ENCODE measurements at regions not wholly inside any gene's neighbourhood (a gene's known extent, or its start where the extent isn't known, plus 50 kb on each side); places are given as distances from the start of the nearest gene placed in this dataset.
"Not testable (repeated sequence)": the region's sequence is repeated elsewhere in the genome, so short reads cannot be mapped to it uniquely, and the experiment has no call there.

GRCh38 chr9:85487872-85488271, 253.9 kb downstream of the AGTPBP1 start:
- intact Hi-C loops (cut with micrococcal nuclease) = no loop called here

- intact Hi-C loops (cut with micrococcal nuclease) = no loop called here
These were observed 257.5 kb downstream of the AGTPBP1 start for GRCh38 chr9:85484235-85484634.

GRCh38 chr9:85483208-85483607, 258.5 kb downstream of the AGTPBP1 start:
- intact Hi-C loops (cut with micrococcal nuclease) = no loop called here

- intact Hi-C loops (cut with micrococcal nuclease) = no loop called here
These were observed 262.4 kb downstream of the AGTPBP1 start for GRCh38 chr9:85479305-85479704.

- intact Hi-C loops (cut with micrococcal nuclease) = no loop called here
These were observed 262.9 kb downstream of the AGTPBP1 start for GRCh38 chr9:85478847-85479246.

DNA sequence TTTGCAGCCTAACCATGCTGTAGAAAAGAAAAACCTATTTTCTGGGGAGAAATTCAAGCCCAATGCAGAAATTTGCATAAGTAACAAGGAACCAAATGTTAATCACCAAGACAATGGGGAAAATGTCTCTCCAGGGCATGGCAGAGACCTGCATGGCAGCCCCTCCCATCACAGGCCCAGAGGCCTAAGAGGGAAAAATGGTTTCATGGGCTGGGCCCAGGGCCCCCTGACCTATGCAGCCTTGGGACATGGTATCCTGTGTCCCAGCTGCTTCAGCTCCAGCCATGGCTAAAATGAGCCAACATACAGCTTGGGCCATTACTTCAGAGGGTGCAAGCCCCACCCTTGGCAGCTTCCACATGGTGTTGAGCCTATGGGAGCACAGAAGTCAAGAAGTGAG, 266.9 kb downstream of the AGTPBP1 start:
- intact Hi-C loops (cut with micrococcal nuclease) = not testable (repeated sequence)

DNA sequence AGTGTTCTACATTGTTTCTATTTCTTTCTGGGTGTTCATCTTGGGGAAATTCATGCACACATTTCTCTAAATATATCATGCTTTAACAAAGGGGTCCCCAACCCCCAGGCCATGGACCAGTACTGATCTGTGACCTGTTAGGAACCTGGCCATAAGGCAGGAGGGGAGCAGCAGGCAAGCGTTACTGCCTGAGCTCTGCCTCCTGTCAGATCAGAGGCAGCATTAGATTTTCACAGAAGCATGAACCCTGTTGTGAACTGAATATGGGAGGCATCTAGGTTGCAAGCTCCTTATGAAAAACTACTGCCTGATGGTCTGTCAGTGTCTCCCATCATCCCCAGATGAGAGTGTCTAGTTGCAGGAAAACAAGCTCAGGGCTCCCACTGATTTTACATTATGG, 270.0 kb downstream of the AGTPBP1 start:
- intact Hi-C loops (cut with micrococcal nuclease) = no loop called here

GRCh38 chr9:85469041-85469440, 272.7 kb downstream of the AGTPBP1 start:
- intact Hi-C loops (cut with micrococcal nuclease) = no loop called here

GRCh38 chr9:85466834-85467233, 274.9 kb downstream of the AGTPBP1 start:
- intact Hi-C loops (cut with micrococcal nuclease) = no loop called here

DNA sequence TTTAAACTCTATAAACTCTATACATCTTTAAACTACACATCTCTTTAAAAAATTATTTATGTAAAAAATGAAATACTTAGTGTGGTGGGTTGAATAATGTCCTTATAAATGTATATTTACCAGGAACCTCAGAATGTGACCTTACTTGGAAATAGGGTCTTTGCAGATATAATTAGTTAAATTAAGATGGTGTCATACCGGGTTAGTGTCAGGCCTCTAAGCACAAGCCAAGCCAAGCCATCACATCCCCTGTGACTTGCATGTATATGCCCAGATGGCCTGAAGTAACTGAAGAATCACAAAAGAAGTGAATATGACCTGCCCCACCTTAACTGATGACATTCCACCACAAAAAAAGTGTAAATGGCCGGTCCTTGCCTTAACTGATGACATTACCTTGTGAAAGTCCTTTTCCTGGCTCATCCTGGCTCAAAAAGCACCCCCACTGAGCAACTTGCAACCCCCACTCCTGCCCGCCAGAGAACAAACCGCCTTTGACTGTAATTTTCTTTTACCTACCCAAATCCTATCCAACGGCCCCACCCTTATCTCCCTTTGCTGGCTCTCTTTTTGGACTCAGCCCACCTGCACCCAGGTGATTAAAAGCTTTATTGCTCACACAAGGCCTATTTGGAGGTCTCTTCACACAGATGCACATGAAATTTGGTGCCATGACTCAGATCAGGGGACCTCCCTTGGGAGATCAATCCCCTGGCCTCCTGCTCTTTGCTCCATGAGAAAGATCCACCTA, 283.5 kb downstream of the AGTPBP1 start:
- intact Hi-C loops (cut with micrococcal nuclease) = not testable (repeated sequence)

GRCh38 chr9:85453850-85454249, 287.9 kb downstream of the AGTPBP1 start:
- intact Hi-C loops (cut with micrococcal nuclease) = no loop called here

DNA sequence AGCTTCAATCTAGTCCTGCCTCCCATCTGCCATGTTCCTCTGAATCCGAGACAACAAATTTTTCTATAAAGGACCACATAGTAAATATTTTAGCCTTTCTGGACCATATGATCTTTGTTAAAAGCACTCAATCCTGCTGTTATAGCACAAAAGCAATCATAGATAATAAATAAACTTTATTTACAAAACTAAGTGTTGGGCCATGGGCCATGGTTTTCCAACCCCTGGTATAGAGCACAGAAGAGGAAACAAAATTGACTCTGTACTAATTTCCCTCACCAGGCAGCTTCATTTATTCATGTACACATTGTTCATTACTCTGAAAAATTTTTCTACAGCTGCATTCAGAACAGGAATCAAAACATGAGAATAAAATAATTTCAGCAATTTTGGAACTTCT, 288.9 kb downstream of the AGTPBP1 start:
- intact Hi-C loops (cut with micrococcal nuclease) = no loop called here

- intact Hi-C loops (cut with micrococcal nuclease) = no loop called here
These were observed 290.1 kb downstream of the AGTPBP1 start for GRCh38 chr9:85451680-85452079.

DNA sequence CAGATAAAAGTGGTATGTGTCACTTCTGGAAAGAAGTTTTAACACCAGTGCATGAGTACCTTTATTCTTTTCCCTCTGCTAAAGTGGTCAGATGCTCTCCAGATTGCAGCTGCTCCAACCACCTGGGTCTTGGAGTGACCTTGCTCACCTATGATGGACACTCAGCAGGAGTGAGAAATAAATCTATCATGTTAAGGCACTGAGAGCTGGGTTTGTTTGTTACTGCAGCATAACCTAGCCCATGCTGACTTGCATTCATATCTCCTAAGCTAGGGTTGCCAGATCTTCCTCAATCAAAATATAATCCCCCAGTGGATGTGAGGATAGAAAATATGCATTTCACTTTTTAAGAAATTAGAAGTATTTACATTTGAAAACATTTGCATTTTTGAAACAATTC, 295.9 kb downstream of the AGTPBP1 start:
- intact Hi-C loops (cut with micrococcal nuclease) = no loop called here

- intact Hi-C loops (cut with micrococcal nuclease) = no loop called here
These were observed 297.5 kb downstream of the AGTPBP1 start for GRCh38 chr9:85444243-85444642.

- intact Hi-C loops (cut with micrococcal nuclease) = no loop called here
These were observed 298.6 kb downstream of the AGTPBP1 start for GRCh38 chr9:85443190-85443598.

GRCh38 chr9:85439791-85440190, 302.0 kb downstream of the AGTPBP1 start:
- intact Hi-C loops (cut with micrococcal nuclease) = no loop called here

DNA sequence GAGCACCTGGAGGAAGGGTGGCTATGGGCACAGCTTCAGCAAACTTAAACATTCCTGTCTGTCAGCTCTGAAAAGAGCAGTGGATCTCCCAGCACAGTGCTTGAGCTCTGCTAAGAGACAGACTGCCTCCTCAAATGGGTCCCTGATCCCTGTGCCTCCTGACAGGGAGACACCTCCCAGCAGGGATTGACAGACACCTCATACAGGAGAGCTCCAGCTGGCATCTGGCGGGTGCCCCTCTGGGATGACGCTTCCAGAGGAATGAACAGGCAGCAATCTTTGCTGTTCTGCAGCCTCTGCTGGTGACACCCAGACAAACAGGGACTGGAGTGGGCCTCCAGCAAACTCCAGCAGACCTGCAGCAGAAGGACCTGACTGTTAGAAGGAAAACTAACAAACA, 307.8 kb downstream of the AGTPBP1 start:
- intact Hi-C loops (cut with micrococcal nuclease) = not testable (repeated sequence)

DNA sequence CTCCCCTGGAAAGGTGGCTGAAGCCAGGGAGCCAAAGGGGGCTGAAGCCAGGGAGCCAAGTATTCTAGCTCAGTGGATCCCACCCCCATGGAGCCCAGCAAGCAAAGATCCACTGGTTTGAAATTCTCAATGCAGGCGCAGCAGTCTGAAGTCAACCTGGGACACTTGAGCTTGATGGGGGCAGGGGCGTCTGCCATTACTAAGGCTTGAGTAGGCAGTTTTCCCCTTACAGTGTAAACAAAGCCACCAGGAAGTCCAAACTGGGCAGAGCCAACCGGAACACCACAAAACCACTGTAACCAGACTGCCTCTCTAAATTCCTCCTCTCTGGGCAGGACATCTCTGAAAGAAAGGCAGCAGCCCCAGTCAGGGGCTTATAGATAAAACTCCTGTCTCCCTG, 308.2 kb downstream of the AGTPBP1 start:
- intact Hi-C loops (cut with micrococcal nuclease) = not testable (repeated sequence)

DNA sequence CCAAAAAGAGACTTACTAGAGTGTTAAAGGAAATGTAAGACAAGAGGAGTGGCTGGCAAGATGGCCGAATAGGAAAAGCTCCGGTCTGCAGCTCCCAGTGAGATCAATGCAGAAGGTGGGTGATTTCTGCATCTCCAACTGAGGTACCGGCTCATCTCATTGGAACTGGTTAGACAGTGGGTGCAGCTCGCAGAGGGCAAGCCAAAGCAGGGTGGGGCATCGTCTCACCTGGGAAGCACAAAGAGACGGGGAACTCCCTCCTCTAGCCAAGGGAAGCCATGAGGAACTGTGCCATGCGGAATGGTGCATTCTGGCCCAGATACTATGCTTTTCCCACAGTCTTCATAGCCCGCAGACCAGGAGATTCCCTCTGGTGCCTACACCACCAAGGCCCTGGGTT, 308.7 kb downstream of the AGTPBP1 start:
- intact Hi-C loops (cut with micrococcal nuclease) = no loop called here

DNA sequence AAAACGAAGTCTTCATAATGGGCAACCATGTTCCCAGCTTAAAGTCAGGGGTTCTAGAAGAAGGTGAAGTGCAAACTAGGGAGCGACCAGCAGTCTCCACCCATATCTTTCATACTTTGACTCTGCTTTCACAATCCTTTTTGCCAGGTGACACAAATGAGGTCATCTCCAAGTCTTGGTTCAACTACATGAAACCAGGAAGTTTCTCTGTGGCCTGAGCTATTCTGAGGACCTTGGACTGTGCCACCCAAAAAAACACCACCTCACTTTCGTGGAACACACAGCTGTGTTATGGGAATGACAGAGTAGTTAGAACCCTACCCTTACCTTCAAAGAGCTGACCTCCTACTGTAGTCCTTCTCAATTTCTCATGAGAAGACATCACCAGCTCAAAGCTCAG, 309.2 kb downstream of the AGTPBP1 start:
- intact Hi-C loops (cut with micrococcal nuclease) = no loop called here

DNA sequence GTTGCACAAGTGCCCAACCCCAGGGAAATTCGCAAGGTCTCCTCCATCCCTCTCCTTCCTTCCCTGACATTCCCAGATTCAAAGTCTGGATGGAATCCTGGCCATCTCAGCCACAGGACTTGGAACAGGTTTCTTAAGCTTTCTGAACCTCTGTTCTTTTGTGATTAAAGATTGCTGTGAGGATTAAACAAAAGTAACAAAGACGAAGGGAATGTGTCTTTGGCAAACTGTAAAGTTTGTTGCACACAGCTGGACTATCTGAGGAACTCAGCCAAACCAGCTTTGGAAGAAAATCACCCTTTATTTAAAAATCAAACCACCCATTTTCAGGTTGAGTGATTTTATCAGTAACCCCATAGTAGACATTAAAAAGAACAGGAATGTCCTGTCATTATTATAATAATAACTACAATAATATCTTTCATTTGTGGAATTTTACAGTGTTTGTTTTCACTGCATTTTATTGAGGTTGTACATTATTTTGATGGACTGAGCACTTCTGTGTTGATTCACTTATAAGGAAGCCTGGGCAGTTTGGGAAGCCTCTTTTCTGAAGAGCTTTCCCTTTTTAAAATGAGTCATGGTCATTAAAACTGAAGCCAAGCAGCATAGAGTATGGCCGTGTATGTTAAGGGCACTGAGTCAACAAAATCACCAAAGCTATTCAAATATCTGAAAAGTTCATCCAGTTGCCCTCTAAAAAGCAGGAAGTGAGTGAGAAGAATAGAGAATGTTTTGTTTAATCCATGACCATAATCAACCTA, 310.2 kb downstream of the AGTPBP1 start:
- intact Hi-C loops (cut with micrococcal nuclease) = no loop called here

Data from T-helper 2 cell treated with Interferon-gamma antibody and Interleukin-4, amounts not matched to agents 100 ng/mL and 5 ng/mL, for 36 hours (primary cell).